Endothelial cell of umbilical vein (primary cell): ENCODE measurements at regions not wholly inside any gene's neighbourhood (a gene's known extent, or its start where the extent isn't known, plus 50 kb on each side); places are given as distances from the start of the nearest gene placed in this dataset.

Experiments
- BruUV-seq: library from RNA; stranded (reverse); fragments of 400-500 nt; replicated peaks from 2 replicates; lab custom pipeline; 2021; lab: Mats Ljungman, UMichigan
- CTCF ChIA-PET: fragments of 300-600, 350-600 bp; sonication (Branson Sonifier 250); formaldehyde crosslinking; loops from one replicate; lab custom pipeline; 2021; ENCODE audit warnings: antibody characterized with exemption, inconsistent platforms; lab: Charles Lee
- POLR2A ChIA-PET: fragments of 300-600, 350-600 bp; sonication (Branson Sonifier 250); formaldehyde crosslinking; loops from one replicate; lab custom pipeline; 2021; ENCODE audit warnings: antibody characterized with exemption, inconsistent platforms; lab: Charles Lee
- DNase-seq: peaks from one replicate; pipeline ENCODE4 v3.0.0-alpha.2; 2011; ENCODE audit warnings: low read depth, low spot score
- FAIRE-seq: peaks from 2 replicates; lab custom pipeline; 2011; peaks lifted over from hg19 to GRCh38; lab: Jason Lieb, UNC
- H2AFZ ChIP-seq: 2 replicates; pipeline ENCODE4 v1.6.0; 2012; ENCODE audit warnings: low read depth, low read length, control low read depth, inconsistent platforms
- H3K27ac ChIP-seq: 2 replicates; pipeline ENCODE4 v1.5.1; 2011; ENCODE audit warnings: low read depth, mild to moderate bottlenecking, control low read depth, low read length, moderate library complexity; ENCODE audit not compliant: insufficient read depth
- H3K27me3 ChIP-seq, 2 experiments: 2 replicates each; pipeline versions ENCODE4 v1.6.0 to v1.6.1; 2011; ENCODE audit warnings: low read length in 2 of 2, mixed read lengths in 1 of 2; ENCODE audit not compliant: control insufficient read depth in 2 of 2, insufficient read depth in 2 of 2
- H3K36me3 ChIP-seq, 2 experiments: 2 replicates in 1 of 2; 3 replicates in 1 of 2; pipeline ENCODE4 v1.5.1; 2011; ENCODE audit warnings: low read length in 2 of 2, mild to moderate bottlenecking in 1 of 2, moderate library complexity in 1 of 2; ENCODE audit not compliant: control insufficient read depth in 2 of 2, insufficient read depth in 2 of 2; ENCODE audit errors: extremely low read depth in 1 of 2
- H3K4me1 ChIP-seq: 3 replicates; pipeline ENCODE4 v1.5.1; 2011; ENCODE audit warnings: mild to moderate bottlenecking, low read length; ENCODE audit not compliant: control insufficient read depth, insufficient read depth; ENCODE audit errors: extremely low read depth
- H3K4me2 ChIP-seq: 2 replicates; pipeline ENCODE4 v1.6.1; 2011; ENCODE audit warnings: low read length, control low read depth, mixed read lengths; ENCODE audit not compliant: insufficient read depth
- H3K4me3 ChIP-seq, 3 experiments: fragments of 200-600 bp in 1 of 3; sonication (generic), shearing (Covaris generic) in 1 of 3; replicated peaks in 1 of 3; 2 replicates each; pipeline ENCODE4 v1.5.1; 2011 to 2016; ENCODE audit warnings: control low read depth in 3 of 3, low read length in 3 of 3, mild to moderate bottlenecking in 2 of 3, inconsistent platforms in 1 of 3, low read depth in 1 of 3, moderate library complexity in 1 of 3; ENCODE audit not compliant: insufficient read depth in 1 of 3
- H3K79me2 ChIP-seq: 2 replicates; pipeline ENCODE4 v1.6.0; 2012; ENCODE audit warnings: low read length, inconsistent platforms; ENCODE audit not compliant: control insufficient read depth, insufficient read depth
- H3K9ac ChIP-seq: replicated peaks from 2 replicates; pipeline ENCODE3; 2011; ENCODE audit warnings: low read length, control low read depth; ENCODE audit not compliant: insufficient read depth; ENCODE audit errors: extremely low read depth
- H3K9me1 ChIP-seq: replicated peaks from 3 replicates; pipeline ENCODE4 v1.6.0; 2011; ENCODE audit warnings: mild to moderate bottlenecking, low read length; ENCODE audit not compliant: control insufficient read depth, insufficient read depth; ENCODE audit errors: extremely low read depth
- H3K9me3 ChIP-seq: replicated peaks from 2 replicates; pipeline ENCODE4 v1.5.1; 2012; ENCODE audit warnings: low read length, inconsistent platforms; ENCODE audit not compliant: control insufficient read depth, insufficient read depth
- H4K20me1 ChIP-seq: replicated peaks from 2 replicates; pipeline ENCODE3; 2011; ENCODE audit warnings: mild to moderate bottlenecking, low read length; ENCODE audit not compliant: control insufficient read depth, insufficient read depth; ENCODE audit errors: extremely low read depth
- CTCF ChIP-seq, 2 donors: IDR thresholded peaks; 1 replicate in 1 of 2; 2 replicates in 1 of 2; pipeline ENCODE4 v1.5.1; 2011; ENCODE audit warnings: low read length in 2 of 2, mild to moderate bottlenecking in 2 of 2, moderate library complexity in 2 of 2, control low read depth in 1 of 2, inconsistent platforms in 1 of 2, low read depth in 1 of 2; ENCODE audit not compliant: insufficient read depth in 1 of 2; ENCODE audit errors: extremely low read depth in 1 of 2
- EZH2 ChIP-seq: IDR thresholded peaks from 2 replicates; pipeline ENCODE4 v1.6.1; 2012; ENCODE audit warnings: borderline replicate concordance, low read depth, mild to moderate bottlenecking, moderate library complexity, low read length, inconsistent platforms; ENCODE audit not compliant: severe bottlenecking
- FOS ChIP-seq: IDR thresholded peaks from 2 replicates; pipeline ENCODE4 v1.6.1; 2011; ENCODE audit warnings: mild to moderate bottlenecking, low read length, moderate library complexity, borderline replicate concordance; ENCODE audit not compliant: insufficient read depth
- GATA2 ChIP-seq: IDR thresholded peaks from 2 replicates; pipeline ENCODE4 v1.7.0; 2011; ENCODE audit warnings: low read depth, mild to moderate bottlenecking, moderate library complexity, mixed read lengths, low read length; ENCODE audit not compliant: insufficient read length, insufficient read depth
- JUN ChIP-seq: IDR thresholded peaks from 2 replicates; pipeline ENCODE4 v1.6.1; 2011; ENCODE audit warnings: borderline replicate concordance, low read depth; ENCODE audit not compliant: insufficient read length, insufficient read depth
- MAX ChIP-seq: IDR thresholded peaks from 2 replicates; pipeline ENCODE4 v1.6.1; 2011; ENCODE audit not compliant: insufficient read depth, insufficient read length
- MYC ChIP-seq: IDR thresholded peaks from one replicate; pipeline ENCODE4 v1.6.1; 2011; ENCODE audit warnings: mild to moderate bottlenecking, low read depth, low read length
- POLR2A ChIP-seq: IDR thresholded peaks from 2 replicates; pipeline ENCODE4 v1.6.1; 2012; ENCODE audit warnings: low read depth, mild to moderate bottlenecking, control low read depth, low read length
- POLR2AphosphoS5 ChIP-seq: IDR thresholded peaks from 2 replicates; pipeline ENCODE4 v1.6.1; 2012; ENCODE audit warnings: low read depth, mild to moderate bottlenecking, control low read depth, low read length, moderate library complexity; ENCODE audit not compliant: insufficient read depth
- dilution Hi-C: fragments of 300-500 bp; cut with MboI; formaldehyde crosslinking; loops from one replicate; pipeline ENCODE4 v1.15.0; 2019; ENCODE audit warnings: low sequenced_read_pairs; ENCODE audit not compliant: extremely low pct_ligation_motif_present
- intact Hi-C: fragments of 100-400 bp; cut with micrococcal nuclease; formaldehyde crosslinking; loops from one replicate; pipeline ENCODE4 v1.10.0; 2022

GRCh38 chr4:15149839-15150592, 147.7 kb downstream of the CPEB2 start:
- FAIRE-seq: peak; percentile 62
- BruUV-seq: no TSS peak
- H3K27ac ChIP-seq: peak overlapping the region; percentile 12
- no peaks in the 10 kb centered on the region for H3K9me1 ChIP-seq
- no peak for TF ChIP-seq CTCF (IDR thresholded peaks at IDR 0.05; ENCODE audit: extremely low read depth in 1 of 2, insufficient read depth in 1 of 2, low read depth in 1 of 2, low read length in 2 of 2)
- no peak for TF ChIP-seq MAX
- no peak for TF ChIP-seq FOS
- TF ChIP-seq EZH2: no peak
- TF ChIP-seq POLR2AphosphoS5: no peak
- TF ChIP-seq GATA2: no peak
- TF ChIP-seq MYC: no peak
- TF ChIP-seq POLR2A: no peak
- TF ChIP-seq JUN: no peak
- peak overlapping the region; percentile 96 for H2AFZ ChIP-seq
- H3K79me2 ChIP-seq: no peaks in the 10 kb centered on the region
- H3K27me3 ChIP-seq: no peaks in the 10 kb centered on the region
- no peaks in the 10 kb centered on the region for H3K9me3 ChIP-seq
- ChIA-PET CTCF (interaction anchor here (0.6 to 2.0 kb wide), 8 partner anchors 9 to 1496 kb away, joined by 3 to 8 read pairs (median 3); no protein-coding TSS in a partner anchor), POLR2A (interaction anchor here (0.6 kb wide), 1 partner anchor 17 kb away, joined by 4 read pairs; no protein-coding TSS in a partner anchor)
- H4K20me1 ChIP-seq: no peaks in the 10 kb centered on the region
- peak overlapping the region; percentile 42 for H3K4me2 ChIP-seq
- no peaks in the 10 kb centered on the region for H3K36me3 ChIP-seq
- no peak overlapping the region for H3K9ac ChIP-seq
- no peak overlapping the region for H3K4me3 ChIP-seq
- DNase-seq: peak; percentile 53
- H3K4me1 ChIP-seq: peaks cover 9% of the 10 kb centered on the region
- dilution Hi-C loops (no loop called here), intact Hi-C loops (loop anchor here (2.0 kb wide), 1 partner anchor 147 kb away; the partner anchor contains the start of gene CPEB2)
